ENCODE measurements at regions not wholly inside any gene's neighbourhood (a gene's known extent, or its start where the extent isn't known, plus 50 kb on each side); places are given as distances from the start of the nearest gene placed in this dataset.

DNA sequence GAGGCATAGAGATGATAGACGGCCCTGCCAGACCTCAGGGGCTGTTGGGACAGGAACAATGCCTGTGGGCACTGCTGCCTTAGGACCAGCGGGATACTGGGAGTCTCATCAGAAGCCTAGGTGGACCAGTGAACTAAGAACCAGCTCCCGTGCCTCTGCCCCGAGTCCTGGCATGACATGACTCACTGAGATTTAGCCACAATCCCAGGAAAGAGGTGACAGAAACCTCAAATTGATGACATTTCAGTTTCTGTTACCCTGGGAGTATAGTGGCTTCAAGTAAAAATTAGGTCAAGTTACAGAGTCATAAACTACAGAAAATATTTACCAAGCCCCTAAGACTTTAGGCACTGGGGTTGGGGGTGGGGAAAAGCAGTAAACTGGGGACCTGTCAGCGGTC, 74.6 kb upstream of the GADD45A start:
- TF ChIP-seq, protein P1, sequence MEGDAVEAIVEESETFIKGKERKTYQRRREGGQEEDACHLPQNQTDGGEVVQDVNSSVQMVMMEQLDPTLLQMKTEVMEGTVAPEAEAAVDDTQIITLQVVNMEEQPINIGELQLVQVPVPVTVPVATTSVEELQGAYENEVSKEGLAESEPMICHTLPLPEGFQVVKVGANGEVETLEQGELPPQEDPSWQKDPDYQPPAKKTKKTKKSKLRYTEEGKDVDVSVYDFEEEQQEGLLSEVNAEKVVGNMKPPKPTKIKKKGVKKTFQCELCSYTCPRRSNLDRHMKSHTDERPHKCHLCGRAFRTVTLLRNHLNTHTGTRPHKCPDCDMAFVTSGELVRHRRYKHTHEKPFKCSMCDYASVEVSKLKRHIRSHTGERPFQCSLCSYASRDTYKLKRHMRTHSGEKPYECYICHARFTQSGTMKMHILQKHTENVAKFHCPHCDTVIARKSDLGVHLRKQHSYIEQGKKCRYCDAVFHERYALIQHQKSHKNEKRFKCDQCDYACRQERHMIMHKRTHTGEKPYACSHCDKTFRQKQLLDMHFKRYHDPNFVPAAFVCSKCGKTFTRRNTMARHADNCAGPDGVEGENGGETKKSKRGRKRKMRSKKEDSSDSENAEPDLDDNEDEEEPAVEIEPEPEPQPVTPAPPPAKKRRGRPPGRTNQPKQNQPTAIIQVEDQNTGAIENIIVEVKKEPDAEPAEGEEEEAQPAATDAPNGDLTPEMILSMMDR (IDR thresholded peaks at IDR 0.05), result no peak
- TF ChIP-seq POLR2A (IDR thresholded peaks at IDR 0.05), result no peak
